ENCODE measurements at regions not wholly inside any gene's neighbourhood (a gene's known extent, or its start where the extent isn't known, plus 50 kb on each side); places are given as distances from the start of the nearest gene placed in this dataset.

GRCh38 chr12:29071099-29071498 lies 78.0 kb upstream of the FAR2 start:
- TF ChIP-seq POLR2A (IDR thresholded peaks at IDR 0.05) = no peak
- TF ChIP-seq CTCF (IDR thresholded peaks at IDR 0.05 in 8 of 11, conservative IDR thresholded peaks at IDR 0.05 in 3 of 11) = no peak
- no peak for TF ChIP-seq POLR2AphosphoS5 (IDR thresholded peaks at IDR 0.05)

Data from spleen (tissue), 7 donors.